ENCODE measurements at regions not wholly inside any gene's neighbourhood (a gene's known extent, or its start where the extent isn't known, plus 50 kb on each side); places are given as distances from the start of the nearest gene placed in this dataset.

- Histone ChIP-seq H3K27me3 (replicated peaks; ENCODE audit: control insufficient read depth, insufficient read depth, low read length) (peaks cover 1% of the 10 kb centered on the region), H3K4me3 (replicated peaks; ENCODE audit: low read depth, low read length) (no peak overlapping the region)
- no peak for TF ChIP-seq CTCF (IDR thresholded peaks at IDR 0.05; ENCODE audit: insufficient read depth, low read length, poor library complexity, severe bottlenecking)
These were observed 321.1 kb downstream of the C16orf95 start for GRCh38 chr16:86996081-86996480.

GRCh38 chr16:86997058-86997457 is 320.1 kb downstream of the C16orf95 start:
- Histone ChIP-seq H3K36me3 (ENCODE audit: control insufficient read depth, insufficient read depth, low read length) (no peaks in the 10 kb centered on the region), H3K27me3 (replicated peaks; ENCODE audit: control insufficient read depth, insufficient read depth, low read length) (peaks cover 1% of the 10 kb centered on the region), H3K4me3 (replicated peaks; ENCODE audit: low read depth, low read length) (no peak overlapping the region)
- no peak for TF ChIP-seq CTCF (IDR thresholded peaks at IDR 0.05; ENCODE audit: insufficient read depth, low read length, poor library complexity, severe bottlenecking)
- no peak for DNase-seq (ENCODE audit: extremely low read depth, insufficient read length)

More at GRCh38 chr16:86996081-86996480, 321.1 kb downstream of the C16orf95 start:
- no peak for DNase-seq (ENCODE audit: extremely low read depth, insufficient read length)
- H3K36me3 ChIP-seq (ENCODE audit: control insufficient read depth, insufficient read depth, low read length) = no peaks in the 10 kb centered on the region

DNA sequence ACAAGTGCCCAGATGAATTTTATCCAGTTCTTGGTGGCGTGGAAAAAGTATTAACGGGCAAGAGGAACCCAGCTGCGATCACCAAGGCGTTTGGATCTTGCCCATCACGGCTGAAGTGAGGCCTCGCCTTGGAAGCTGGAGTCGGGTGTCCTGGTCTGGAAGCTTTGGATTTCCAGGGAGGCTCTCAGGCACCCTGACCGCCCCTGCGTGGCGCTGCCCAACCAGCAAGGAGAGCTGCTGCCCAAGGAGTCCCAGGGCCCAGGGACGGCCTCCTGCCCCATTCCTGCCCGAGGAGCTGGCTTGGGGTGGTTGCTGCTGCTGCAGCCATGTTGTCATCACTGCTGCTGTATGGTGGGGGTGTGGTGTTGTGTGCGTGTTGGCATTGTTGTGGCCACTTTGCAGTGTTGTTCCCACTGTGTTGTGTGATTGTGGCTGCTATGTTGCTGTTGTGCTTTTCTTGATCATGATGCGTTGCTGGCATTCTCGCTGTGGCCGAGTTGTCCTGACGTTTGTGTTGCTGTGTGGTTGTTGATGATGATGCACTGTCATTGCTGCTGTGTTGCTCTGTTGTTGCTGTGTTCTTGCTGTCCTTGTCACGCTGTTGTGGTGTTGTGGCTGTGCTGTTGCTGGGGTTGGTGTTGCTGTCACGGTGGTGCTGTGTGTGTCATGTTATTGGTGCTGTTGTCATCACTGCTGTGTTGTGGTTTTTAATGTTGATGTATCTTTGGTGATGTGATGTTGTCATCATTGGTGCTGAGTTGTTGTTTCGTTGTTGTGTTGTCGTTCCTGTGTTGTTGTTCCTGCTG is 318.8 kb downstream of the C16orf95 start:
- DNase-seq (ENCODE audit: extremely low read depth, insufficient read length) = no peak
- Histone ChIP-seq H3K36me3 (ENCODE audit: control insufficient read depth, insufficient read depth, low read length) (no peaks in the 10 kb centered on the region), H3K4me3 (replicated peaks; ENCODE audit: low read depth, low read length) (no peak overlapping the region), H3K27me3 (replicated peaks; ENCODE audit: control insufficient read depth, insufficient read depth, low read length) (peaks cover 1% of the 10 kb centered on the region)
- no peak for TF ChIP-seq CTCF (IDR thresholded peaks at IDR 0.05; ENCODE audit: insufficient read depth, low read length, poor library complexity, severe bottlenecking)

DNA sequence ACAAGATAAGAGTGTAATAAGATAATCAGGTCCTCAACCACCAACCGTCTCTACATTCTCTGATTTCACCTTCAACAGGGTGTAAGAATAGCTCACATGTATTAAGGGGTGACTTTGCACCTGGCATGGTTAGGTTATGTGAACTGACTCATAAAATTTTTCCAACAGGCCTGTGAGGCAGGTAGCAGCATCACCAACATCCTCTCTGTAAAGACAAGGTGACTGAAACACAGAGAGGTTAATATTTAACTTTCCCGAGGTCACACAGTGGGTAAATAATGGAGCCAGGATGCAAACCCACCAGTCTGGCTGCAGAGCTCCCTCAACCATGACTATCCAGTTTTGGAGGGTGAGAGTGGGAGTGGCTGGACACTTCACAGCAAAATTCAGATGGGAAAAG is 317.2 kb downstream of the C16orf95 start:
- Histone ChIP-seq H3K4me3 (replicated peaks; ENCODE audit: low read depth, low read length) (no peak overlapping the region), H3K36me3 (ENCODE audit: control insufficient read depth, insufficient read depth, low read length) (no peaks in the 10 kb centered on the region), H3K27me3 (replicated peaks; ENCODE audit: control insufficient read depth, insufficient read depth, low read length) (peaks cover 1% of the 10 kb centered on the region; the same call in 1 of the 2 replicates)
- no peak for TF ChIP-seq CTCF (IDR thresholded peaks at IDR 0.05; ENCODE audit: insufficient read depth, low read length, poor library complexity, severe bottlenecking)
- DNase-seq (ENCODE audit: extremely low read depth, insufficient read length) = no peak

DNA sequence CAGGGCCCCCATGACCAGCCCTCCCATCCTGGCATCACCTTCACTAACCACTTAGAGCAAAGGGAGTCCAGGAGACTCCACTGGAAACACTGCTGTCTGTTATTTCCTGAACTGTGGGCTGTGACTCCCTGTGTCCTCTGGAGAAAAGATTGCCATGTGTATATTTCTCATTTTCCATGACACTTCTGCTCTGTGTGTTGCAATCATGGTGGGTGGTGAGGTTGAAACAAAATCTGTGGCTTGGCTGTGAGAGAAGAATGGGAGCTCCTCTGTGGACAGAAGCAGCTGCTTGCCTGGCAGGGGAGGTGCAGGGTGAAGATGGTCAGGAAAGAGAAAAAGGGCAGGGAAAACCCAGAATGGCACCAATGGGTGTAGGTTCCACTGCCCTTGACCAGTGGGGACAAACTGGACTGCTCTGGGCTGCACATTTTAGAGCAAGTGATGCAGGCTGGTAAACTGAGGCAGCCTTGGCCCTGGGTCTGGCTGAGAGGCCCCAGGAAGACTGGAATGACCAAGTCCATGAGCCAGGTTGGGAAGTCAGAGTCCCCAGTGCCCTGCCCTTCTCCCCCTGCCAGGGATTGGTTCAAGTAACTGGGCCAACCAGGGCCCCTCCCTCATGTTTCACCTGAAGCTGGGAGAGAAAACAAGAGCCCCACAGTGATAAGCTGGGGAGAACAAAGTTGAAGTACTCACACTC is 314.3 kb downstream of the C16orf95 start:
- no peaks in the 10 kb centered on the region for H3K36me3 ChIP-seq (ENCODE audit: control insufficient read depth, insufficient read depth, low read length)
- no peak overlapping the region for H3K4me3 ChIP-seq (replicated peaks; ENCODE audit: low read depth, low read length)
- no peak for DNase-seq (ENCODE audit: extremely low read depth, insufficient read length)
- TF ChIP-seq CTCF (IDR thresholded peaks at IDR 0.05; ENCODE audit: insufficient read depth, low read length, poor library complexity, severe bottlenecking) = no peak
- H3K27me3 ChIP-seq (replicated peaks; ENCODE audit: control insufficient read depth, insufficient read depth, low read length) = no peaks in the 10 kb centered on the region; the same call in 1 of the 2 replicates

Measured in GM06990 (cell line).